ENCODE measurements at regions not wholly inside any gene's neighbourhood (a gene's known extent, or its start where the extent isn't known, plus 50 kb on each side); places are given as distances from the start of the nearest gene placed in this dataset.

DNA sequence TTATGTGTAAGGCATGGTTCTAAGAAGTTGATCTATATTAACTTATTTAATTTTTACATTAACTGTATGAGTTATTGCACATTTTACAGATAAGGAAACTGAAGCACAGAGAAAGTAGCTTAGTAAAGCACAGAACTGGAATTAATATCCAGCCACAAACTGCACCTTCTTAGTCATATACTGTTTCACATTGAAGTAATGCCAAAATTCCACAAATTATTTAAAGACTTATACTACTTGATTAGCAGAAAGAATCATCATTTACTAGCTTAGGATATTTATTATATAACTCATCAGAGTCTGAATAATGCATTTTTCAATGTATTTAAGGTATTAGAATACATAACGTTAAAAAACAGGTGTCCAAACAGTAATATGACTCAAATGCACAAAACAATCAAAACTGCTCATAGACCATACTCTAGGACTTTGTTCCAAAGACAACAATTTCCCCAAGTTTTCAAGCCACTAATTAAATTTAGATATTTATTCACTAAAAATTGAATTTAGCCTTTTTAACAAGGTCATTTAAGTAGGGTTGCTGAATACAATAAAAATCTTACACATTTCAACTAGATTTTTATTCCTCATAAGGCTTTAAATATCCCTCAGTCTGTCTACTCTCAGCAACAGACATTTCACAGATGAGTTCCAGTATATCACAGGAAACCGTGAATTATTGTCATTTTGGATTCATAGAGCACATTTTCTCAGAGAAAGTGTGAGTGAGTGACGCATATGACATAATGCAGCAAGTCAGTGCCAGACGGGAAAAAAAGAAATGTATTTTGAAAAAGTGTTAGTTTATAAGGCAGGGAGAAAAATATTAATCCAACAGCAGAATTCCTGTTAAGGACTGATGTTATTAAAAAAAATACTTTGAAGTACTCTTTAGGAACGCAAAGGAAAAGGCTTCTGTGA is 782.5 kb downstream of the TMTC2 start:
- H3K27ac ChIP-seq (ENCODE audit: low read length): no peak overlapping the region
- no peak overlapping the region for H3K4me3 ChIP-seq (ENCODE audit: low read length)
- no peaks in the 10 kb centered on the region for H3K4me1 Mint-ChIP-seq
- no peak overlapping the region for H3K4me3 Mint-ChIP-seq
- H3K9me3 ChIP-seq (ENCODE audit: control insufficient read depth, insufficient read depth, low read length): no peaks in the 10 kb centered on the region
- WGBS (ENCODE audit: insufficient coverage): 86% methylated on average over 4 of the region's 5 CpGs
- no peaks in the 10 kb centered on the region for H3K4me1 ChIP-seq (ENCODE audit: control insufficient read depth, insufficient read depth, low read length)
- no peaks in the 10 kb centered on the region for H3K36me3 Mint-ChIP-seq
- TF ChIP-seq, protein P1, sequence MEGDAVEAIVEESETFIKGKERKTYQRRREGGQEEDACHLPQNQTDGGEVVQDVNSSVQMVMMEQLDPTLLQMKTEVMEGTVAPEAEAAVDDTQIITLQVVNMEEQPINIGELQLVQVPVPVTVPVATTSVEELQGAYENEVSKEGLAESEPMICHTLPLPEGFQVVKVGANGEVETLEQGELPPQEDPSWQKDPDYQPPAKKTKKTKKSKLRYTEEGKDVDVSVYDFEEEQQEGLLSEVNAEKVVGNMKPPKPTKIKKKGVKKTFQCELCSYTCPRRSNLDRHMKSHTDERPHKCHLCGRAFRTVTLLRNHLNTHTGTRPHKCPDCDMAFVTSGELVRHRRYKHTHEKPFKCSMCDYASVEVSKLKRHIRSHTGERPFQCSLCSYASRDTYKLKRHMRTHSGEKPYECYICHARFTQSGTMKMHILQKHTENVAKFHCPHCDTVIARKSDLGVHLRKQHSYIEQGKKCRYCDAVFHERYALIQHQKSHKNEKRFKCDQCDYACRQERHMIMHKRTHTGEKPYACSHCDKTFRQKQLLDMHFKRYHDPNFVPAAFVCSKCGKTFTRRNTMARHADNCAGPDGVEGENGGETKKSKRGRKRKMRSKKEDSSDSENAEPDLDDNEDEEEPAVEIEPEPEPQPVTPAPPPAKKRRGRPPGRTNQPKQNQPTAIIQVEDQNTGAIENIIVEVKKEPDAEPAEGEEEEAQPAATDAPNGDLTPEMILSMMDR (IDR thresholded peaks at IDR 0.05): no peak
- no peaks in the 10 kb centered on the region for H3K27me3 Mint-ChIP-seq (ENCODE audit: low read depth in 2 of 2)
- peaks cover 3 to 16% of the 10 kb centered on the region in 2 donors for H3K9me3 Mint-ChIP-seq
- intact Hi-C loops (cut with micrococcal nuclease): no loop called here
- H3K36me3 ChIP-seq (ENCODE audit: control insufficient read depth, insufficient read depth, low read length): no peaks in the 10 kb centered on the region
- ATAC-seq (no peak), DNase-seq (no peak)
- no peaks in the 10 kb centered on the region for H3K27me3 ChIP-seq (ENCODE audit: control insufficient read depth, insufficient read depth, low read length)
- no peak overlapping the region for H3K27ac Mint-ChIP-seq

DNA sequence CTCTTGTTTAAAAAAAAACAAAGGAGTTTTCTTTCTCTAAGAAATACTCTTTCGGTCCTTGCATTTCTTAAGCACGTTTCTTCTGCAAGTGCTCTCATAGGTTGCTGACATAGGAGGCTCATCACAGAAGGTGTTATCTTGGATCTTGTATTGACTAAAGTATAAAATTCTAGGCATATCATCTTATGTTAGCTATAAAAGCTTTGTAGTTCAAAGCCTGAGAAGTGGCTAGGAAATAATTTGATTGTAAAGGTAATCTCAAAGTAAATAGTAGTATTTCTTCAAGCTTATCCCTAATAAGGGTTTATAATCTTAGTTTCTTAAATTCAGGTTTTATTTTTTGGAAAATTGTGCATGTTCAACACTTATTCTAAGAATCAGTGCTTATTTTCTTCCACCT is 778.9 kb downstream of the TMTC2 start:
- TF ChIP-seq, protein P1 (IDR thresholded peaks at IDR 0.05): no peak
- H3K4me1 Mint-ChIP-seq: no peaks in the 10 kb centered on the region

DNA sequence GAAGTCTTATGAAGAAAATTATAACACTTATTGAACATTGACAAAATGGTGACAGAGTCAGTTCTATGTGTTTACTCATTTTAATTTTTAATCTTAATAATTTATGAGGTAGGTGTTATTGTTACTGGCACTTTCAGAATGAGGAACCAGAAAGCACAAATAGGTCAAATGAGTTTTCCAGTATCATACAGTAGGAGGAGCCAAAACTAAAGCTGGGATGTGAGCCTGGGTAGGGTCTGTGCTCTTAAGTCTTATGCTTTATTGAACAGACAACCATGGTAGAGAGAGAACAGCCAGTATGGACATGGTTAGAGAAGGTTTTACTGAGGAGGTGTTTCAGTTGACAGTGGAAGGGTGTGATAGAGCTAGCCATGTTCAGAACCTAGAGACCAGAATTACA is 775.7 kb downstream of the TMTC2 start:
- Mint-ChIP-seq H3K4me3 (no peak overlapping the region), H3K27ac (no peak overlapping the region), H3K36me3 (no peaks in the 10 kb centered on the region), H3K4me1 (no peaks in the 10 kb centered on the region), H3K9me3 (peaks cover 5 to 9% of the 10 kb centered on the region in 2 donors), H3K27me3 (ENCODE audit: low read depth in 2 of 2) (no peaks in the 10 kb centered on the region)
- Histone ChIP-seq H3K4me1 (ENCODE audit: control insufficient read depth, insufficient read depth, low read length) (no peaks in the 10 kb centered on the region), H3K36me3 (ENCODE audit: control insufficient read depth, insufficient read depth, low read length) (no peaks in the 10 kb centered on the region), H3K4me3 (ENCODE audit: low read length) (no peak overlapping the region), H3K27ac (ENCODE audit: low read length) (no peak overlapping the region), H3K9me3 (ENCODE audit: control insufficient read depth, insufficient read depth, low read length) (peaks cover 2% of the 10 kb centered on the region), H3K27me3 (ENCODE audit: control insufficient read depth, insufficient read depth, low read length) (no peaks in the 10 kb centered on the region)
- ATAC-seq (no peak), DNase-seq (no peak)
- intact Hi-C loops (cut with micrococcal nuclease): no loop called here
- TF ChIP-seq, protein P1 (IDR thresholded peaks at IDR 0.05): no peak

More for the DNA sequence above, 778.9 kb downstream of the TMTC2 start:
- intact Hi-C loops (cut with micrococcal nuclease): no loop called here
- Mint-ChIP-seq H3K9me3 (peaks cover 7 to 13% of the 10 kb centered on the region in 2 donors), H3K27me3 (ENCODE audit: low read depth in 2 of 2) (no peaks in the 10 kb centered on the region), H3K4me3 (no peak overlapping the region), H3K36me3 (no peaks in the 10 kb centered on the region), H3K27ac (no peak overlapping the region)
- WGBS (ENCODE audit: insufficient coverage): 68% methylated on average over 2 of the region's 2 CpGs
- DNase-seq: no peak
- Histone ChIP-seq H3K27ac (ENCODE audit: low read length) (no peak overlapping the region), H3K4me3 (ENCODE audit: low read length) (no peak overlapping the region), H3K4me1 (ENCODE audit: control insufficient read depth, insufficient read depth, low read length) (no peaks in the 10 kb centered on the region), H3K27me3 (ENCODE audit: control insufficient read depth, insufficient read depth, low read length) (no peaks in the 10 kb centered on the region), H3K9me3 (ENCODE audit: control insufficient read depth, insufficient read depth, low read length) (no peaks in the 10 kb centered on the region), H3K36me3 (ENCODE audit: control insufficient read depth, insufficient read depth, low read length) (no peaks in the 10 kb centered on the region)
- no peak for ATAC-seq

Data from natural killer cell (primary cell).